ENCODE measurements at regions not wholly inside any gene's neighbourhood (a gene's known extent, or its start where the extent isn't known, plus 50 kb on each side); places are given as distances from the start of the nearest gene placed in this dataset.

- TF ChIP-seq POLR2A (IDR thresholded peaks at IDR 0.05; ENCODE audit: low read length) (no peak), GATA1 (IDR thresholded peaks at IDR 0.05; ENCODE audit: low read depth, low read length) (no peak)
Measured at GRCh38 chr11:70509476-70509875, 111.1 kb downstream of the CTTN start.

Measured in erythroblast (primary cell).